Coronary artery (tissue), 2 donors: ENCODE measurements at regions not wholly inside any gene's neighbourhood (a gene's known extent, or its start where the extent isn't known, plus 50 kb on each side); places are given as distances from the start of the nearest gene placed in this dataset.
"Not testable (repeated sequence)": the region's sequence is repeated elsewhere in the genome, so short reads cannot be mapped to it uniquely, and the experiment has no call there.

Experiments
- DNase-seq: peaks from one replicate; pipeline ENCODE4 v3.0.0-alpha.2; 2017; ENCODE audit warnings: low spot score
- H3K27ac ChIP-seq, 2 donors: fragments of 200-600 bp; sonication (generic); one replicate each; pipeline ENCODE4 v1.5.1; 2016 to 2019
- H3K4me3 ChIP-seq: fragments of 200-600 bp; sonication (generic); 2 replicates; pipeline ENCODE4 v1.5.1; 2016; ENCODE audit warnings: mild to moderate bottlenecking, moderate library complexity
- CTCF ChIP-seq: fragments of 200-600 bp; sonication (generic); IDR thresholded peaks from one replicate; pipeline ENCODE4 v1.5.1; 2019; ENCODE audit warnings: antibody characterized with exemption

- TF ChIP-seq CTCF, result no peak
- no peak overlapping the region for H3K27ac ChIP-seq
- DNase-seq, result no peak
- H3K4me3 ChIP-seq, result no peak overlapping the region
Measured at GRCh38 chr13:90585392-90585791, 762.1 kb upstream of the MIR17HG start.

GRCh38 chr13:90591260-90591926, 756.1 kb upstream of the MIR17HG start:
- Histone ChIP-seq H3K27ac (no peak overlapping the region), H3K4me3 (no peak overlapping the region)
- no peak for TF ChIP-seq CTCF
- no peak for DNase-seq

- H3K4me3 ChIP-seq, result no peak overlapping the region
- no peak for TF ChIP-seq CTCF
Measured at GRCh38 chr13:90591927-90592268, 755.6 kb upstream of the MIR17HG start.

GRCh38 chr13:90592943-90593342, 754.5 kb upstream of the MIR17HG start:
- Histone ChIP-seq H3K27ac (no peak overlapping the region), H3K4me3 (no peak overlapping the region)
- no peak for DNase-seq
- TF ChIP-seq CTCF, result no peak

More at GRCh38 chr13:90591927-90592268, 755.6 kb upstream of the MIR17HG start:
- no peak for DNase-seq
- no peak overlapping the region for H3K27ac ChIP-seq

GRCh38 chr13:90594681-90595080, 752.8 kb upstream of the MIR17HG start:
- Histone ChIP-seq H3K4me3 (no peak overlapping the region), H3K27ac (no peak overlapping the region)
- no peak for DNase-seq
- TF ChIP-seq CTCF, result no peak

GRCh38 chr13:90605664-90606063, 741.8 kb upstream of the MIR17HG start:
- H3K27ac ChIP-seq, result no peak overlapping the region
- no peak for TF ChIP-seq CTCF
- H3K4me3 ChIP-seq, result no peak overlapping the region
- no peak for DNase-seq

- not testable (repeated sequence) for H3K27ac ChIP-seq, DNase-seq, H3K4me3 ChIP-seq
Measured at GRCh38 chr13:90606921-90607320, 740.6 kb upstream of the MIR17HG start.
